ENCODE measurements at regions not wholly inside any gene's neighbourhood (a gene's known extent, or its start where the extent isn't known, plus 50 kb on each side); places are given as distances from the start of the nearest gene placed in this dataset.

DNA sequence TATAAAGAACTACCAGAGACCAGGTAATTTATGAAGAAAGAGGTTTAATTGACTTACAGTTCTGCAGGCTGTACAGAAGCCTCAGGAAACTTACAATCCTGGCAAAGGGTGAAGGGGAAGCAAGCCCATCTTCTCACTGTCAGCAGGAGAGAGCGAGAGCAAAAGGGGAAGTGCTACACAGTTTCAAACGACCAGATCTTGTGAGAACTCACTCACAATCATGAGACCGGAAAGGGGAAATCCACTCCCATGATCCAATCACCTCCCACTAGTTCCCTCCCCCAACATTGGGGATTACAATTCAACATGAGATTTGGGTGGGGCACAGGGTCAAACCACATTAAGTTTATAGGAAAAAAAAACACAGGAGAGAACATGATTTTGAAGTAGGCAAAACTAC, 222.1 kb upstream of the SHH start:
- DNase-seq (ENCODE audit: extremely low spot score), result no peak
- TF ChIP-seq, protein P1, sequence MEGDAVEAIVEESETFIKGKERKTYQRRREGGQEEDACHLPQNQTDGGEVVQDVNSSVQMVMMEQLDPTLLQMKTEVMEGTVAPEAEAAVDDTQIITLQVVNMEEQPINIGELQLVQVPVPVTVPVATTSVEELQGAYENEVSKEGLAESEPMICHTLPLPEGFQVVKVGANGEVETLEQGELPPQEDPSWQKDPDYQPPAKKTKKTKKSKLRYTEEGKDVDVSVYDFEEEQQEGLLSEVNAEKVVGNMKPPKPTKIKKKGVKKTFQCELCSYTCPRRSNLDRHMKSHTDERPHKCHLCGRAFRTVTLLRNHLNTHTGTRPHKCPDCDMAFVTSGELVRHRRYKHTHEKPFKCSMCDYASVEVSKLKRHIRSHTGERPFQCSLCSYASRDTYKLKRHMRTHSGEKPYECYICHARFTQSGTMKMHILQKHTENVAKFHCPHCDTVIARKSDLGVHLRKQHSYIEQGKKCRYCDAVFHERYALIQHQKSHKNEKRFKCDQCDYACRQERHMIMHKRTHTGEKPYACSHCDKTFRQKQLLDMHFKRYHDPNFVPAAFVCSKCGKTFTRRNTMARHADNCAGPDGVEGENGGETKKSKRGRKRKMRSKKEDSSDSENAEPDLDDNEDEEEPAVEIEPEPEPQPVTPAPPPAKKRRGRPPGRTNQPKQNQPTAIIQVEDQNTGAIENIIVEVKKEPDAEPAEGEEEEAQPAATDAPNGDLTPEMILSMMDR (IDR thresholded peaks at IDR 0.05; ENCODE audit: control extremely low read depth, extremely low read depth, low read depth, missing control alignments), result no peak
- ChIA-PET POLR2A (no interaction called here), CTCF (no interaction called here)

DNA sequence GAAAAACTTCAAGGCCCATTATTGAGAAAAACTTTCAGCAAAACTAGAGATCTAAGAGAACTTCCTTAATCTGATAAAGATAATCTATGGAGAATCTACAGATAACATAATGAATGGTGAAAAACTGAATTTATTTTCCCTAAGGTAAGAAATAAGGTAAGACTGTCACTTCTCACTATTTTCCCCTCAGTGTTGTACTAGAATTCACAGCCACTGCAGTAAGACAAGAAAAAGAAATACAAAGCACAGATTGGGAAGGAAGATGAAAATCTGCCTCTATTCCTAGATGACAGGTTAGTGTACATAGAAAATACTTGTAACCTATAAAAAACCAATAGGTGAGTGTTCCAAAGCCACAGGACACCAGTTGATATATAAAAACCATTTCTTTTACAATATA, 220.7 kb upstream of the SHH start:
- CTCF ChIA-PET, result no interaction called here
- TF ChIP-seq, protein P1 (IDR thresholded peaks at IDR 0.05; ENCODE audit: control extremely low read depth, extremely low read depth, low read depth, missing control alignments), result no peak
- no peak for DNase-seq (ENCODE audit: extremely low spot score)
- POLR2A ChIA-PET, result no interaction called here

DNA sequence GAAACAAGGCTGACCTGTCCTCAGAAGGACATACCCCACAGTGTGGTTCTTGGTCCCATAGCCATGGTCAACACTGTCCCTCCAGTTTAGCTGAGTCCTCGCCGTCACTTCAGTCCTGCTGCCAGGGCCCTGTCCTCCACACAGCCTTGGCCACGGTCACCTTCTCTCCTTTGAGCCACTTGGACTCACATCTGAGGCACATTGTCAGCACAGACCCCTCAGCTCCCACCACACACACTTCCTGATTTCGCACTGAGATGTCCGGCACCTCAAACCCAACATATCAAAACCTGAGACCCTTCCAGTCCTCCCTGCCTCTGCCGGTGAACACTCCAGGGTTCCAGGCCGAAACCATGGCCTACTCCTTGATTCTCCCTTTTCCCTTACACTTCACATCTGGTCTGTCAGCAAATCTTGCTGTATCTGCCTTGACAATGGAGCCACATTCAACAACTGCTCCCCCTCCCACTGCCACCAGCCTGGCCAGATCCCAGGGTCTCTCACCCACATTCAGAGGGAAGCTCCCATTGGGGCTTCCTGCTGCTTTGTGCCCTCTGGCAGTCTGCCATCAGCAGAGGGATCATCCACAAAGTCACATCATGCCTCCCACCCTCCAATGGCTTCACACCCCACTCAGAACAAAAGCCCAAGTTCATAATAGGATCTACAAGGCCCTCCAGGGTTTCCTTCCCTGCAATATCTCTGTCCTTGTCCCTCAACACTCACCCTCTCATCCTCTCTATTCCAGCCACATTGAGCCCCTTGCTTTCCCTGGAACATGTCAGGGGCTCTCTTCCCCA, 219.6 kb upstream of the SHH start:
- CTCF ChIA-PET, result no interaction called here
- DNase-seq (ENCODE audit: extremely low spot score), result no peak
- TF ChIP-seq, protein P1 (IDR thresholded peaks at IDR 0.05; ENCODE audit: control extremely low read depth, extremely low read depth, low read depth, missing control alignments), result no peak
- POLR2A ChIA-PET, result no interaction called here

DNA sequence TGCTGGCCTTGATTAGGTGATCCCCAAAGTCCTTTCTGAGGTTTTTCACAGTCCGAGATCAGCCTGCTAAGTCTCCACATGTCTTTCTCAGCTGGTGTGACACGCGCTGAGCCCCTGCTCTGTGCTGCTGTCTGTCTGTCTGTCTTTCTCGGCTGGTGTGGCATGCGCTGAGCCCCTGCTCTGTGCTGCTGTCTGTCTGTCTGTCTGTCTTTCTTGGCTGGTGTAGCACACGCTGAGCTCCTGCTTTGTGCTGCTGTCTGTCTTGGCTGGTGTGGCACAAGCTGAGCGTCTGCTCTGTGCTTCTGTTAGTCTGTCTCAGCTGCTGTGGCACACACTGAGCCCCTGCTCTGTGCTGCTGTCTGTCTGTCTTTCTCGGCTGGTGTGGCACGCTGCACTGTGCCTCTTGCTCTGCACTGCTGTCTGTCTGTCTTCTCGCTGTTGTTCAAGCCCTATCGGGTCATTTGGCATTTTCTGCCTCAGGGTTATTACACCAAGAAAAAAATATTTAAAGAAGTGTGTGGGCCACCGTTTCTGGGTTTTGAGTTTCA, 217.3 kb upstream of the SHH start:
- POLR2A ChIA-PET, result no interaction called here
- DNase-seq (ENCODE audit: extremely low spot score), result no peak
- TF ChIP-seq, protein P1 (IDR thresholded peaks at IDR 0.05; ENCODE audit: control extremely low read depth, extremely low read depth, low read depth, missing control alignments), result no peak
- CTCF ChIA-PET, result no interaction called here

DNA sequence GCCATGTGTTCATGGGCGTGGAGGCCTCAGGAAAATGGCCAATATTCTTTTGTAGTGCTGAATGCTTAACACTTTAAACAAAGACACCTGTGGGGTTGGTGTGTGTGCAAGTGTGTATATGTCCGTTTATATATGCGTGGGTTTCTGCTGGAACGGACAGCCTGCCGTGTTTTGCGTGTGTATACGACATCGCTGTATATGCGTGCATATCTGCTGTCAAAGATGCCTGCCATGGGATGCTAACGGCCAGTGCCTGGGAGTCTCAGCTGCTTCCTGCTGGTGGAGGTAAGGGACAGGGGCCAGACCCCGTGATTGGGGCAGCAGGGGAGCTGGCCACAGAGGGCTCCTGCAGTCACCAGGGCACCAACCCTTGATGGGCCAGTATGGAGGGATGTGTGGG, 216.3 kb upstream of the SHH start:
- ChIA-PET POLR2A (no interaction called here), CTCF (no interaction called here)
- no peak for DNase-seq (ENCODE audit: extremely low spot score)
- TF ChIP-seq, protein P1 (IDR thresholded peaks at IDR 0.05; ENCODE audit: control extremely low read depth, extremely low read depth, low read depth, missing control alignments), result no peak

DNA sequence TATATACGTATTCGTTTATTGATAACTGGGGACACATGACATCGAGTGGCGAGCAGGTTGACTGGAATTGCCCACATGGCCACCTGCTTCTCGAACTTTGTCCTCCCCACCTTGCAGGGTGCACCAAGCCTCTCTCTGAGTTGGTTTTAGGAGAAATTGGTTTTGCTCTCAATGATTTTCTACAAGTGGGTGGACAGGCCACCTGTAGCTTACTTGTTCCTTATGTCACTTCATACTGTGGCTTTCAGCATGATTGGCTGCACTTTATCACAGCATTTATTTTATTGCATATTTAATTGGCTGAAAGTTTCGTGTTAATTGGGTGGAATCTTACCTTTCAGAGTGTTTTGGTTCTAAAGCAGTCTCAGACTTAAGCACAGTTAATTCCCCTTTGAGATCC, 215.6 kb upstream of the SHH start:
- TF ChIP-seq, protein P1 (IDR thresholded peaks at IDR 0.05; ENCODE audit: control extremely low read depth, extremely low read depth, low read depth, missing control alignments), result no peak
- POLR2A ChIA-PET, result no interaction called here
- no peak for DNase-seq (ENCODE audit: extremely low spot score)
- CTCF ChIA-PET, result no interaction called here
